Activated CD4-positive, alpha-beta T cell treated with anti-CD3 and anti-CD28 coated beads, Interleukin-2, Interleukin-6, amounts not matched to agents 100 ng/mL and 50 ng/mL, durations not matched to agents 16 hours and 8 hours (primary cell): ENCODE measurements at regions not wholly inside any gene's neighbourhood (a gene's known extent, or its start where the extent isn't known, plus 50 kb on each side); places are given as distances from the start of the nearest gene placed in this dataset.
"Not testable (repeated sequence)": the region's sequence is repeated elsewhere in the genome, so short reads cannot be mapped to it uniquely, and the experiment has no call there.

Source experiments
- DNase-seq: peaks from one replicate; pipeline ENCODE4 v3.0.0-alpha.2; 2020

DNA sequence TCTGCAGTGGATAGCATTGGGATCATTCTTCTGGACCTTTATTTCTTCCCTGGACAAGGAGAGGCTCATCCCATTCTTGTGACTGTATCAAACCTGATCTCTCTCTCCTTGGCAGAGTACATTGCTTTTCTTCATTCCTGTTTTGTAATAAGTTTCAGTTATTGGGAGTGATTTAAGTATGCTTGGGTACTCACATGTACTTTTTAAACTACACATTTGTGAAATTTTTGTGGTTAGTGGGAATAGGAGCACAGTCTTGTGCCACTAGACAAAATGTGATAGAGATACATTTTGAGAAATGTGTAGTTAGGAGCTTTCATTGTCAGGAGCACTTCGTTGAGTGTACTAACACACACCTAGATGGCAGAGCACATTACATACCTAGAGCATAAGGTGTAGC is 262.6 kb downstream of the C3orf38 start:
- no peak for DNase-seq

GRCh38 chr3:88416436-88416835 is 266.7 kb downstream of the C3orf38 start:
- DNase-seq: no peak

DNA sequence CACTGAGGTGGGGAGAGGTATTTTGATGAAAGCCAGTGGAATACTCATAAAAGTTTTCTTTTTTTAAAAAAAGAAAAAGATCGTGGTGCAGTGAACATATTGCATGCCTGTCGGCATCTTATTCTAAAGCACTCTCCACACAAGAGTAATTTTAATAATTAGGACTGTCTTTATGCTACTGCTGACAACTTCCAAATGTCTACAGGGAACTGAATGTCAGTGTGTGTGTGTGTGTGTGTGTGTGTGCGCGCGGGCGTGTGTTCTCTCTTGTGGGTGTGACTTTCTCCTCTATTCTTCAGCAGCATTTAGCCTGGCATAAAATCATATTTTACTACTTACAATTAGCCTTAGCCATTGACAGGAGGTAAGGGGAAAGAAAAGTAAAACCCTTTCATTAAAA is 268.5 kb downstream of the C3orf38 start:
- no peak for DNase-seq

DNA sequence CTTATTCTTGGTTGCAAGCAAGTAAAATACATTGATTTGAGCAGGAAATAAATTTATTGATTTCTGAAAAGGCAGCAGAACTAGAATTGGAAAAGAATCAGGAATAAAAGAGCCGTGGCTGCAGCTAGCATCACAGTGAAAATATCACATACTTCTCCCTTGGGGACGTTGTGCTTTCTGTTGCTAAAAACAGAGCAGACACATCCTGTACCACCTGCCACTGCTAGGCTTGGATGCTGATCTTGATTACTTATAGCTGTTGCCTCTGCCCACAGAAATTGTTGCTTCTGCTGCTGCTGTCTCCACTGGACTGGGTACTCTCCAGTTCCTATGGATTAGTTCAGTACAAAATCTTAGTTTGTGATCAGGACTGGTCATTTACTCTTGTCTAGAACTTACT is 283.8 kb downstream of the C3orf38 start:
- no peak for DNase-seq

DNA sequence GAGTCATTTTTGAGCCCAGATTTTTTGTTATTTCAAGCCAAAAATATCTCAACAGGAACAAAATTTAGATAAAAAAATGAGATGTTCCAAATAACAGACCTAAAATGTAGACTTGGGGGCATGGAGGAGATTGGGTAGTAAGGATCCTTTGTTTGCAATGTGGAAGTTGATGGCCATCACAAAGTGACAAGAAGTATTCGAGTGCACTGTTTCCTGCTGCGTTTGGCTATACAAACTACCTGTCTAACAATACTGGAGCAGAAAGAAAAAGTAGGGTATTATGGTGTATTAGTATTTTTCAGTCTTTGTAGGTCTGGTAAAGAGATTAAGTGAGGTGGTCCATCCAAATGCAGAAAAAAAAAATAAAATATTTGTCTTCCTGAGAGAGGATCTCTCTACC is 284.2 kb downstream of the C3orf38 start:
- DNase-seq: no peak

DNA sequence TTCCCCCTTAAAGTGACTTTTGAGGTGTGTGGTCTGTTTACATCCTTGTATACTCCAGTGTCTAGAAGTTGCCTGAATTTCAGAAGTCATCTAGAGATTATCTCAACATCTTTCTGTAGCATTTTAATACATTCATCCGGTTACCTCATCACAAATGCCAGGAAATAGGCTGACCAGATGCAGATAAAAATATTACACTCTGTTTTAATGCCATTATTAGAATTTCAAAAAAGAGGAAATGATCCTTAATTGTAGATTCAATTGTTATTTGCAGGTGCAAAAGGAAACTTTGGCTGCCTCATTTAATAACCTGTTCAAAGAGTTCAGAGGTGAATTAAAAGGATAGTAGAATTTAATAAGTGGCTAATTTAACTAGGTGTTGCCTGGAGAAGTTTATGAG is 290.9 kb downstream of the C3orf38 start:
- no peak for DNase-seq

- DNase-seq: no peak
Measured at GRCh38 chr3:88443066-88443465, 293.3 kb downstream of the C3orf38 start.

DNA sequence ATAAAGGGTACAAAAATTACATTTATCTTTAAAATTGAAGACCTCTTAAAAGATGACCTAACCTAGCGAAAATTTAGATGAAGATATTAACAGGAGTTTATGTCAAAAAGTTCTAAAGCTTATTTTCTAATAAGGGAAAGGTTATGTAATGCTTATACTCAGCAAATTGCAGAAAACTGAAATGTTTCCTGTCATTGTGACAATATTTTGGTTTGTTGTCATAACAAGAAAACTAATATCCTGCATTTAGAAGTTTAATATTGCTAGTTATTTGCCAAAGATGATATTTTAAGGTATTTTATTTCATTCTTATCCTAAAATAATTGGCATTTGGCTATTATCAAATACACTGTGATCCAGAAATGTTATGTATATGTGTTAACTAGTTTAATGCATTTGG is 294.5 kb downstream of the C3orf38 start:
- DNase-seq: no peak

DNA sequence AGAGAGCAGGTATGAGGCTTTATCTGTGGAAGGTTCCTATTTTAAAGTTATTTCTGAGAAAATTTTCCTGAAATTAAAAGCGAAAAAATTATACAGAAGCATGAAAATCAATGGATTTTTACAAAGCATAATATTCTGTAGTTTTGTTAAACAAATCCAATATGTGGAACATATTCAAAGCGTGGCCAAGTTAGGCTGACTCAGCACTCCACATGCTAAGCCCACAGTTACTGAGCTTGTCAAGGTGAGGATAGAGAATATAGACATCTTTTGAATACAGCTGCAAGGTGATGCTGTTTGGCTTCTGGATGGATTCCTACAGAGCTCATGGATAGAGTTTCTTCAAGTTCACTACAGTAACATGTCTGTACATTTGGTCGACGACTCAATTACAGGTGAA is 302.5 kb downstream of the C3orf38 start:
- DNase-seq: no peak

DNA sequence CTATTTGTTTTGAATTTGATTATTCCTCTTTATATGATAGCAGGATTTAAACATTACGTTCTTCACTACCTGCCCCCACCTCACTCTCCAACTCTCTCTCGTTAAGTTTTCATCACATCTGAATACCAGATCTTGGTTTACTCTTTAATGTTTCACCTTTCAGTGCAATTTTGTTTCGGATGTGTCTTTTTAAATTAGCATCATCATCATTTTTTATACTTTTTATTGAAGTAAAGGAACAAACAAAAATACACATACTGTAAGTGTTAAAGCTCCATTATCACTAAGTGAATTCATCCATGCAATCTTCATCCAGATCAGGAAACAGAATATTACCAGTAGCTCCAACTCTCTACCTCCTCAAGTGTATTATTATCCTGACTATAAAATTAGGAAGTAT is 310.6 kb downstream of the C3orf38 start:
- no peak for DNase-seq

- no peak for DNase-seq
Measured at GRCh38 chr3:88462230-88462629, 312.5 kb downstream of the C3orf38 start.

- no peak for DNase-seq
Measured at GRCh38 chr3:88467191-88467590, 317.4 kb downstream of the C3orf38 start.

- DNase-seq: no peak
Measured at GRCh38 chr3:88469216-88469615, 319.5 kb downstream of the C3orf38 start.

DNA sequence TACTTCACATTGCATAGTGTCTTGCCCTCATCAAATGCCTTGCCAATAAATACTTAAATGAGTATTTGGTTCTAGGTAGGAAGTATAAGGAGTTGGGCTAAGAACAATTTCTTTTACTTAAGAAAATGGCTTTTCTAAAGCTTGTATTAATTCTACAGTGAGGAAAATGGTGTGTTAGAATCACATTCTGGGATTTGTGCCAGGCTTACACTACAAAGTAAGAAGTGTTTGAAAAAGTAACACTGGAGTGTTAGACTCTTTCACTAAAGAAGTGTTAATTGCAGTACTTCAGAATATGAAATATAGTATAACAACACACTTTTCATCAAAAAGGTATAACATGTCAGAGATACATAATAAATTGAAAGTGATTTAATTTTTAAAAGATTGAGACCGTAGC is 328.7 kb downstream of the C3orf38 start:
- no peak for DNase-seq

DNA sequence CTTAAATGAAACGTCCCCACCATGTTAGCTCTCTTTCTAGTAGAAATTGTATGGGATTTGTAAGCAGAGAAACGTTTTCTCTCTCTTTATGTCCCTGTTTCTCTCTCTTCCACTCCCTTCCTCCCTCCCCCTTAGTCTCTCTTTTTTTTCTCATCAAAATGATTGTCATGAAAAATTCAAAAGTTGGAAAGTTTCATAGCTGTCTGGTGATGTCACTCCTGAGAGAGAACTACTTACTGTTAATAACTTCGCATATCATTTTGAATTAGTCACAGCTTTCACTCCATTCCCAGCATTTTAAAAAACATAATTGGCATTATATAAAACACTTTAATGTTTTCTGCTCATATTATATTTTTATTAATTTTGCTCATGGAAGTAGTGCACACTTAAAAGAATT is 331.1 kb downstream of the C3orf38 start:
- no peak for DNase-seq

GRCh38 chr3:88485001-88485400 is 335.2 kb downstream of the C3orf38 start:
- DNase-seq: no peak

GRCh38 chr3:88508818-88509217 is 359.1 kb downstream of the C3orf38 start:
- DNase-seq: not testable (repeated sequence)

DNA sequence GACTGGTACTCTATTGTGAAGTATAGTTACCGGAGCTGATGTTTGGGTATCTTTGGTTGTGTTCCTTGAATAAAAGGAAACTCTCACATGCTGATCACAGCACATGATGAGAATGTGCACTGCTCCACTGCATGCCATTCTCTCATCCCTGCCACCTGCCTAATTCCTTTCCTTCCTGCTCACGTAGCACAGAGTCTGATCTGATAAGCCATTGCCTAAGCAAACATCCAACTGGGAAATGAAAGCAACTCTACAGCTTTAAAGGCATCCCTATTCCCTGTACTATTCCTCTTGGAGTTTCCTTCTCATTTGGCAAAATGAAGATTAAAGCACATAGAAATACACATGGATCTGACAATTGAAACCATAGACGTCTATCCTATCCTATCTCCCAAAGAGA is 359.8 kb downstream of the C3orf38 start:
- DNase-seq: no peak

DNA sequence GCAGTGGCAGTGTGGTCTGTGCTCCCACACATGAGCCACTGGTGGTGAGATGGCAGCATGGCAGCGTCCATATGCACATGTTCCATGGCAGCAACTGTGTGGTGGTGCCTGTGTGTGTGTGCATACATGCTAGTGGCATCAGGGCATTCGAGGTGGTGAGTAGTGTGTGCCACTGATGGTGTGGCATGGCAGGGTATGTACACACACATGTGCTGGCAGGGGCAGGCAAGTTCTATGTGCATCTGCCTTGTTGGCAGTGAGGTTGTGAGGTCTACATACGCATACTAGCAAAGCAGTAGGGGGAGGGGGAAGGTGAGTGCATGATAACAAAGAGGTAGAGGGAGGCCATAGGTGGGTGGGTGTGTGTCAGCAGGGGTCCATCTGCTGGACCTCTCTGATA is 378.7 kb downstream of the C3orf38 start:
- DNase-seq: no peak

- DNase-seq: no peak
Measured at GRCh38 chr3:88534534-88534933, 384.8 kb downstream of the C3orf38 start.

GRCh38 chr3:88535563-88535962 is 385.8 kb downstream of the C3orf38 start:
- DNase-seq: no peak

DNA sequence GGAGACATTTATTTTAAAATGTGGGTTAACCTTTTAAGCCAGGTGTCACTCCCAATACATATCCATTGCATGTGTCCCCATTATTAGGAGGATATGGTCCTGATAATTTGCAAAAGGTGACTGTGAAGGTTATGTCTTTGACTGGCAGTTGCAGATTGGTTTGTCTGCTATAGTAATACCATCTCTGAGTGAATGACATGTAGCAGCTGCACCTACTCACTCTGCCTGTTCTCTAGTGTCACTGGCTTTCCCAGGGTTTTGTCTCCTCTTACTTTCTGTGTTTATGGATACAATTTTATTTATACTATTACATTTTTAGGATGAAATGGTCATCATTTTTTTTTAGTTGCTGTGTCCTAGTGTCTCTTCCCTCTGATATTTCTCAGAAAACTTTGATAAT is 393.2 kb downstream of the C3orf38 start:
- DNase-seq: no peak

- DNase-seq: no peak
Measured at GRCh38 chr3:88572450-88572849, 422.7 kb downstream of the C3orf38 start.

DNA sequence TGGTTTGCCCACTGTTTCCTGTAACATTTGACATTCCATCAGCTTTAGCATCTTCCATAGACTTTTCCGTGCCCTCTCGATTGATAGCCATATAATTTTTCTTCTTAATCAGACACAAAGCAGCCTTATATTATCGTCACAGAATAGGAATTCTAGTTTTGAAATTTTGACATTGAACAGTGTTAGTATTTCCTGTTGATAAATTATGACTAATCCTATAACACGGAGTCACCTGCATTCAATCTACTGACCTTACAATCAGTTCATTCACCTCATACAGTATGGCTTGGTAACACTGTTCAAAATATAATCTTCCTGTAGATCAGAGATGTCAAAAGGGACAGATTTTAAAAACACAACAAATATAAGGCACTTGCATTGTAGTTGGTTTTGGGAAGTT is 423.7 kb downstream of the C3orf38 start:
- no peak for DNase-seq

DNA sequence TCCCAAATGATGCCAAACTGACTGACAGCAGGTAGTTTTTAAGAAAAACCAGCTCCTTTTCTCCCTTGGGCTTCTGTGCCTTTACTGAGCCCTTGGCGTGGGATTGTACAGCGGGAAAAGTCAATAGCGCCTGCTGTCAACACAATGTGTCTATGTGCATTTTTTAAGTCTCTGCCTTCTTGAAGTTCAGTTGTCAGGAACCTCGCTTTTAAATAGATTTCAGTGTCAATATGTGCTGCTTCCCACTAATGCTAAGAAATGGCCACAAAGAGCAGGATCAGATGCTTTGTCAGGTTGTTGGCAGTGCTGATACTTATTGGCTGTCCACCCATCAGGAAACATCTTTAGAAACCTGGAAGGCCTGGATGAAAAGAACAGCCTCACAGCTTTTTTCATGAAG is 424.4 kb downstream of the C3orf38 start:
- no peak for DNase-seq

GRCh38 chr3:88584451-88584850 is 434.7 kb downstream of the C3orf38 start:
- no peak for DNase-seq
